Left colon (tissue), 2 donors: ENCODE measurements at regions not wholly inside any gene's neighbourhood (a gene's known extent, or its start where the extent isn't known, plus 50 kb on each side); places are given as distances from the start of the nearest gene placed in this dataset.
"Not testable (repeated sequence)": the region's sequence is repeated elsewhere in the genome, so short reads cannot be mapped to it uniquely, and the experiment has no call there.

Source experiments
- ATAC-seq: fragments of 200-7000 bp; cut with Tn5 transposase; one replicate; pipeline ENCODE4 v1.9.1; 2020; ENCODE audit warnings: mild to moderate bottlenecking, moderate library complexity
- DNase-seq, 2 donors: peaks; one replicate each; pipeline ENCODE4 v3.0.0-alpha.2; 2020
- intact Hi-C, 2 donors: fragments of 100-400 bp; cut with DNase I in 1 of 2; cut with micrococcal nuclease in 1 of 2; formaldehyde crosslinking; loops; one replicate each; pipeline versions ENCODE4 v1.11.2 to v1.14.0; 2022; cut with DNase I, micrococcal nuclease
- donor health status: DM: no; HTN: no; CAD: no.
- donor health status: DM: yes; HTN: yes; CAD: no.

GRCh38 chr2:110394769-110395168 lies 77.8 kb downstream of the LIMS4 start:
- intact Hi-C loops, DNase-seq: not testable (repeated sequence)
- peak; percentile 91 for ATAC-seq

GRCh38 chr2:110392366-110392765 lies 80.2 kb downstream of the LIMS4 start:
- intact Hi-C loops, ATAC-seq: not testable (repeated sequence)
- DNase-seq: peak in 1 of 2 donors; percentile 12

GRCh38 chr2:110391035-110391418 lies 81.6 kb downstream of the LIMS4 start:
- DNase-seq (peak in 1 of 2 donors; percentile 23), ATAC-seq (peak; percentile 75)
- intact Hi-C loops: not testable (repeated sequence)

GRCh38 chr2:110390351-110391034 lies 82.1 kb downstream of the LIMS4 start:
- intact Hi-C loops: not testable (repeated sequence)
- ATAC-seq (peak; percentile 54), DNase-seq (peak in 1 of 2 donors; percentile 3)

GRCh38 chr2:110387044-110387443 lies 85.6 kb downstream of the LIMS4 start:
- intact Hi-C loops, DNase-seq, ATAC-seq: not testable (repeated sequence)

GRCh38 chr2:110386546-110386945 lies 86.1 kb downstream of the LIMS4 start:
- ATAC-seq, intact Hi-C loops, DNase-seq: not testable (repeated sequence)

- DNase-seq, intact Hi-C loops: not testable (repeated sequence)
- ATAC-seq: peak; percentile 71
Observed at GRCh38 chr2:110384736-110385119, 87.9 kb downstream of the LIMS4 start.

GRCh38 chr2:110384109-110384735 lies 88.4 kb downstream of the LIMS4 start:
- ATAC-seq: peak; percentile 82
- DNase-seq, intact Hi-C loops: not testable (repeated sequence)

GRCh38 chr2:110383163-110384048 lies 89.2 kb downstream of the LIMS4 start:
- intact Hi-C loops, DNase-seq: not testable (repeated sequence)
- peak; percentile 70 for ATAC-seq

GRCh38 chr2:110373519-110373918 lies 99.1 kb downstream of the LIMS4 start:
- DNase-seq, intact Hi-C loops, ATAC-seq: not testable (repeated sequence)

GRCh38 chr2:110371633-110372032 lies 101.0 kb downstream of the LIMS4 start:
- intact Hi-C loops, DNase-seq, ATAC-seq: not testable (repeated sequence)

GRCh38 chr2:110357616-110358015 lies 115.0 kb downstream of the LIMS4 start:
- ATAC-seq, DNase-seq, intact Hi-C loops: not testable (repeated sequence)

GRCh38 chr2:110354294-110355018 lies 118.2 kb downstream of the LIMS4 start:
- DNase-seq: not testable (repeated sequence)
- peak; percentile 92 for ATAC-seq

GRCh38 chr2:110350718-110351117 lies 121.9 kb downstream of the LIMS4 start:
- intact Hi-C loops, DNase-seq, ATAC-seq: not testable (repeated sequence)

More at GRCh38 chr2:110354294-110355018, 118.2 kb downstream of the LIMS4 start:
- intact Hi-C loops: not testable (repeated sequence)

- ATAC-seq (peak; percentile 22), DNase-seq (peak in 1 of 2 donors; percentile 23)
- intact Hi-C loops: not testable (repeated sequence)
Observed at GRCh38 chr2:110348902-110349301, 123.7 kb downstream of the LIMS4 start.

GRCh38 chr2:110344405-110345035 lies 128.1 kb downstream of the LIMS4 start:
- not testable (repeated sequence) for ATAC-seq

GRCh38 chr2:110342077-110342476 lies 129.7 kb upstream of the MTLN start:
- intact Hi-C loops, DNase-seq, ATAC-seq: not testable (repeated sequence)

More at GRCh38 chr2:110344405-110345035, 128.1 kb downstream of the LIMS4 start:
- DNase-seq, intact Hi-C loops: not testable (repeated sequence)

- intact Hi-C loops, DNase-seq: not testable (repeated sequence)
- peak; percentile 85 for ATAC-seq
Observed at GRCh38 chr2:110339126-110339525, 126.8 kb upstream of the MTLN start.
